BJ (cell line): ENCODE measurements at regions not wholly inside any gene's neighbourhood (a gene's known extent, or its start where the extent isn't known, plus 50 kb on each side); places are given as distances from the start of the nearest gene placed in this dataset.

Experiments
- CTCF ChIA-PET: fragments of 350-600 bp; formaldehyde crosslinking; extraction: SDS; loops from one replicate; lab custom pipeline; 2021; ENCODE audit warnings: antibody characterized with exemption, inconsistent platforms; lab: Yijun Ruan, JAX
- POLR2A ChIA-PET: fragments of 300-600 bp; sonication (Branson Sonifier 250); formaldehyde crosslinking; extraction: SDS; loops from one replicate; lab custom pipeline; 2021; ENCODE audit warnings: antibody characterized with exemption; lab: Charles Lee
- DNase-seq: peaks from one replicate; pipeline ENCODE4 v3.0.0-alpha.2; 2011; ENCODE audit warnings: low read depth
- H3K27me3 ChIP-seq: 2 replicates; pipeline ENCODE4 v1.6.0; 2011; ENCODE audit warnings: low read length; ENCODE audit not compliant: control insufficient read depth, insufficient read depth
- H3K36me3 ChIP-seq: 2 replicates; pipeline ENCODE4 v1.5.1; 2011; ENCODE audit warnings: low read length; ENCODE audit not compliant: control insufficient read depth, insufficient read depth
- H3K4me3 ChIP-seq: 2 replicates; pipeline ENCODE4 v1.5.1; 2011; ENCODE audit warnings: low read depth, mild to moderate bottlenecking, control low read depth, low read length
- CTCF ChIP-seq: IDR thresholded peaks from 2 replicates; pipeline ENCODE4 v1.5.1; 2011; ENCODE audit warnings: low read depth, mild to moderate bottlenecking, control low read depth, inconsistent platforms, low read length, moderate library complexity; ENCODE audit not compliant: insufficient read depth

- DNase-seq, result no peak
- ChIA-PET POLR2A (no interaction called here), CTCF (interaction anchor here (0.6 kb wide), 1 partner anchor 49 kb away, joined by 3 read pairs; no protein-coding TSS in a partner anchor)
Observed at GRCh38 chr6:23306251-23306950, 737.0 kb downstream of the HDGFL1 start.

GRCh38 chr6:23307516-23307915 lies 738.1 kb downstream of the HDGFL1 start:
- POLR2A ChIA-PET, result no interaction called here
- H3K36me3 ChIP-seq, result no peaks in the 10 kb centered on the region
- DNase-seq, result no peak
- H3K4me3 ChIP-seq, result no peak overlapping the region
- no peaks in the 10 kb centered on the region for H3K27me3 ChIP-seq
- no peak for TF ChIP-seq CTCF
- CTCF ChIA-PET, result interaction anchor here (0.7 kb wide), 1 partner anchor 9 kb away, joined by 4 read pairs; no protein-coding TSS in a partner anchor

More at GRCh38 chr6:23306251-23306950, 737.0 kb downstream of the HDGFL1 start:
- no peak for TF ChIP-seq CTCF
- H3K36me3 ChIP-seq, result no peaks in the 10 kb centered on the region
- H3K27me3 ChIP-seq, result no peaks in the 10 kb centered on the region
- H3K4me3 ChIP-seq, result no peak overlapping the region

DNA sequence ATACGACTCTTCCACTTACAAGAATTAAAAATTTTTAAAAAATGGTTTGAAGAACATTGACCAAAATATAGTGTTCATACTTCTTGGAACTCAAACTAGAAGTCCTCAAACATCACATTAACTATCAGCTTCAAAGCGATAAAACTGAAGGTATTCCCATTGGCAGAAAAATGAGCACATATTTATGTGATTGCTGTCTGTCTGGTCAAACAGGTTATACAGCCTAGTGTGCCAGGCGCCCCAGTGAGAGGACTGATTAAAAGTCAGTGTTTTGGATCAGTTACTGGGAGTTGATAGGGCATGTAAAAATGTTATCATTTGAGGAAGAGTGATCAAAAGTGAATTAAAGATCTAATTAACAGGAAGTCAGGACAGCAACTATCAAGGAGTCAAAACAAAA lies 738.8 kb downstream of the HDGFL1 start:
- no peak for DNase-seq
- Histone ChIP-seq H3K27me3 (no peaks in the 10 kb centered on the region), H3K4me3 (no peak overlapping the region), H3K36me3 (no peaks in the 10 kb centered on the region)
- ChIA-PET CTCF (interaction anchor here (0.7 kb wide), 1 partner anchor 8 kb away, joined by 4 read pairs; no protein-coding TSS in a partner anchor), POLR2A (no interaction called here)
- TF ChIP-seq CTCF, result no peak

DNA sequence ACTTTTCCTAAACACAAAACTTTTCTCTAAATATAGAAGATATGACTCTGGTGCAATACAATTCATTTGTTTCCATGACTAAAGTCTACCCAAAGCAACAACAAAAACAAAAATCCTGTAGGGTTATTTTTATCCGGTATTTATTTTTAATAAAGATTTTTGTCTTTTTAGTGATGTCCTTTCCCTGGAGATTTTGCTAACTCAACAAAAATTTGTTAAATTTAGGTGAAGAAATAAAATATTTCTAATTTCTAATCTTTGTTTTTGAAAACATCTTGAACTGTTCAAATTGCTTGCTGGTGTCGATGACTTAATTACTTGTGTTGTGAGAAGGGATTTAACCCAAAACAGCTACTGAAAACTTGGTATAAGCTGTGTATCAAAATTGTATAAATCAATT lies 741.8 kb downstream of the HDGFL1 start:
- TF ChIP-seq CTCF, result no peak
- Histone ChIP-seq H3K36me3 (no peaks in the 10 kb centered on the region), H3K4me3 (no peak overlapping the region), H3K27me3 (no peaks in the 10 kb centered on the region)
- DNase-seq, result no peak
- CTCF ChIA-PET, result no interaction called here
- POLR2A ChIA-PET, result no interaction called here

- POLR2A ChIA-PET, result no interaction called here
- no peak for TF ChIP-seq CTCF
- no peak overlapping the region for H3K4me3 ChIP-seq
- no peaks in the 10 kb centered on the region for H3K27me3 ChIP-seq
- CTCF ChIA-PET, result interaction anchor here (0.6 to 1.1 kb wide), 2 partner anchors 8 to 101 kb away, joined by 3 to 4 read pairs; no protein-coding TSS in a partner anchor
- DNase-seq, result no peak
- no peaks in the 10 kb centered on the region for H3K36me3 ChIP-seq
Observed at GRCh38 chr6:23316131-23316530, 746.8 kb downstream of the HDGFL1 start.
